Stimulated activated CD4-positive, alpha-beta T cell treated with anti-CD3 and anti-CD28 coated beads, Interleukin-1b, Interleukin-23, amount 100 ng/mL, for 4 hours (primary cell): ENCODE measurements at regions not wholly inside any gene's neighbourhood (a gene's known extent, or its start where the extent isn't known, plus 50 kb on each side); places are given as distances from the start of the nearest gene placed in this dataset.
"Not testable (repeated sequence)": the region's sequence is repeated elsewhere in the genome, so short reads cannot be mapped to it uniquely, and the experiment has no call there.

Source experiments
- DNase-seq, 2 donors: peaks; one replicate each; pipeline ENCODE4 v3.0.0-alpha.2; 2020; ENCODE audit warnings: low read depth in 2 of 2

- DNase-seq = no peak
Measured at GRCh38 chr12:28980436-28980835, 168.6 kb upstream of the FAR2 start.

DNA sequence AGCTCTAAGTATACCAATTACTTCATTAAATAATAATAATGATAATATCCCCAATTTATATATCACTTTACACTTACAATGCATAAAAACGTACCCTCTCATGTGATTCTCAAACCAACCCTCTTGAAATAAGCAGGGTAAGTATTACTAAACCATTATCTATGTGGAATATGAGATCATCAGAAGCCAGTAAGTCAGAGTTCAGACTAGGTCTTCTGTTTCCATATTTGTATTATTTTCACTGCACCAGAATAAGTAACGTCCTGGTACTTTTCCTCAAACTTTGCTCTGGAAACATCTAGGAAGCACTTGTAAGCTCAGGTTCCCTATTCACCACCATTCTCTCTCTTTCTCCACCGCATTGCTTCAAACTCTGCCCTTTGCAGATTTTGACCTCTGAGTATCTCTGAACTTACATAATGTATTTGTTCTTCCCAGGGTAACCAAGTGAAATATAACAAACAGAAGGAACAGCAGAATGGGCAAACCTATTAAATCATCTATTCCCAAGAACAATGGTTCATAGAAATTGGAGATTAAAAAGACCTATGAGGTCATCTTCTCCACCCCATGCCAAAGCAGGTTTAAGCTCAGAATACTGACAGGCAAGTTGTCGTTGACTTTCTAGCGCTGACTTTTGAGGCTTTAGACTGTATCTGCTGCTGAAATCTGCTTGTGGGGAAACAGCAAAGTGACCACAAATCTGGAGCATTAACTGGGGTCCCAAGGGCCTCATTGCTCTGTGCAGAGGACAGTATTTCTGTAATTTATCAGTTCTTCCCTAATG, 161.3 kb upstream of the FAR2 start:
- DNase-seq = no peak

GRCh38 chr12:28988325-28988704, 160.8 kb upstream of the FAR2 start:
- no peak for DNase-seq

DNA sequence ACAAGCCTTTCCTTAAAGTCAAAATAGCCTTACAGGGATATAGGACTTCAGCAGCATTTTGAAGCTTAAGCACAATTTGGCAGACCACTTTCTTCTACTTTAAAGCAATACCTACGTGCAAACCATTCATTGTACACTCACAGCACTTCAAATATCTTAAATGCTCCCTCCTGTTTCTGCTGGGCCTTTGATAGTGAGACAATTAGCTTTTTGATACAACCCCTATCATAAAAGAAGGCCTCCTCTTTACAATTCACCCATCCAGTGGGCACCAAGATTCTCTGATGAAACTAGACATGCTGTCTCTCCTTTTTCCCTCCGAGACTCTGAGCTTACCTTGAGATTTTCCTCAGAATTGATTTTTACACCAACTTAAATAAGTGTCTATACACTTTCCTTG, 157.5 kb upstream of the FAR2 start:
- no peak for DNase-seq

- DNase-seq = no peak
Measured at GRCh38 chr12:28993720-28994119, 155.4 kb upstream of the FAR2 start.

DNA sequence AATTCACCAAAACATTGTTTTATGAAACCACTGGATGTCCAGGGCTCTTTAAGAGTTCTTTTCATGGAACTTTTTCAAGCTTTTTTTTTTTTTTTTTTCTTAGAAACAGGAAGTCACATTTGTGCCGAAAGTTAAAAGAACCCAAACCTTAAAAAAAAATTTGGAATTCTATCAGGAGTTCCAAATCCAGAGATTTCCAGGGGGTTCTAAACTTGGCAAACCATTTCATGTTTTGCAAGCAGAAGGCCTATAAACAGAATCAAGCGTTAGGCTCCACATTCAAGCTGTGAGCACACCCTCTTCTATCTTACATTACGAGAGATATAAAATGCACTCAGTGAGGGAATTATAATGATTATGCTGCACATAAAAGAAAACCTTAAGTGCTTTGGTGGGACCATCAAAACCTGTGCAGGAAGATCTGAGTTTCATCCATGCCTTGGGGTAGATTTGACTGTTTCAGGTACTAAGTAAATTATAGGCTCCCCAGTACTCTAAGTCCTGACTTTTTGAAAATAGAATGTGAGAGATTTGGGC, 154.8 kb upstream of the FAR2 start:
- no peak for DNase-seq

DNA sequence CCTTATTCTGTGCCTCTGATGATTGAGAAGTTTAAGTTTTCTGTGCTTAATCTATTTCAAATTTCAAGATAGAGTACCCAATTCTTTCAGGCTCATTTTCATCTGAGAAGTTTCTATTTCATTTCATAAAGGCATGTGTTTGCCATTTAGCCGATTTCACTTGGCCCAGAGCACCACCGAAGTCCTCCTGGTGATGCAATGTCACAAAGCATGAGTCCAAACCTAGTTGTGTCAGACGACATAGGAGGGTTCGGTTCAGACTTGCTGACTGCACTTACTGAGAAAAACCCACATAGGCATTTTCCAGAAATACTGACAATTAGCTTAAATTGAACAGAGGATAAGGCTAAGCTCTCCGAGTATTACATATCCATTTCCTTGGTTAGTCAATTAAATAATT, 152.4 kb upstream of the FAR2 start:
- DNase-seq = no peak

GRCh38 chr12:28998662-28999120, 150.4 kb upstream of the FAR2 start:
- DNase-seq = no peak

DNA sequence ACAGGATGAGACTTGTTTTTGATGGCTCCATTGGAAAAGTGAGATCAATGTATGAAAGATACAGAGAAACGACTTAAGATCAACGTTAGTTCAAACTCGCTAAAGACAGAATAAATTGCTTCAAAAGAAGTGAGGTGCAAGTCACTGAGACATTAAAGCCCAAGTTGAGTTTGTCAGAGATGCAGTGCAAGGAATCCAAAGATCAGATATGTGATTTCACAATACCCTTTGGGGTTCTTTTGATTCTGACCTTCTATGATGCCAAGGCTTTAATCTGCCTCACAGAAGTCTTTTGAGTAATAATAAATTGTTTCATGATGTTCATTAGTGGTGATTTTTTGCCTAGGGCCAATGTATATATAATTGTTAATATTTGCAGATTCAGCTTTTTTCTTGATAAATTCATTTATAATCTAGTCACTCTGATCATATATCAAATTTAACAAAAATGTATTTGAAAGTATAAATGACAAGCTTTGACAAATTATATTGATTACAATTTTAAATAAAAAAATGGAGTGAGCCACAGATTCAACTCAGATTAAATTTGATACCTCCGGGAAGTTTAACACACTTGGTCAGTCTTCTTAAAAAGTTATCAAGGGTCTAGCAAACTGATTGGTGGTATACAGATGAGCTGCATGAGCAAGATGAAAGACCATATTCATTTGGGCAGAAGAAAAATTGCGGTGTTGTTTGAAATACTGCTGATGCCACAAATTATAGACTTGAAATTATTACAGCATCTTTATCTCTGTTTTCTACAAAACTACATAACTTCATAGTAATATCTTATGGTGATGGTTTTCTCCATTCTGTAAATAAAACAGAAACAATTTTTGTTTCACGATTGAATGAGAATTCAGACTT, 144.8 kb upstream of the FAR2 start:
- no peak for DNase-seq

DNA sequence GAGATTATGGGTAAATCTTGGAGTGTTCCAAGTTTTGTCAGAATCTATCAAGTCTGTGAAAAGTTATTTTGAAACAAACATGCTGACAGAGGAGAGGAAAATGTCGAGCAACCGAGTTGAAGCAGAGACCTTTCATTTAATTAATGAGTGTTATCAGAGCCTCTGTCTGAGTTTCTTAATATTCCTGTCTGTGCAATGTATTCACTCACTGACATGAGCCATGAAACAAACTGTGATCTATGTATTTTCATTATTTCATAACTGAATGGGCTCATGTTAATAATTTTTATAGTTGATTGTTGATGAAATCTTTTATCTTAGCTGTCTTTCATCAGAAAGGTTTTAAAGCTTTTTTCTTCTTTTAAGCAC, 144.2 kb upstream of the FAR2 start:
- no peak for DNase-seq

DNA sequence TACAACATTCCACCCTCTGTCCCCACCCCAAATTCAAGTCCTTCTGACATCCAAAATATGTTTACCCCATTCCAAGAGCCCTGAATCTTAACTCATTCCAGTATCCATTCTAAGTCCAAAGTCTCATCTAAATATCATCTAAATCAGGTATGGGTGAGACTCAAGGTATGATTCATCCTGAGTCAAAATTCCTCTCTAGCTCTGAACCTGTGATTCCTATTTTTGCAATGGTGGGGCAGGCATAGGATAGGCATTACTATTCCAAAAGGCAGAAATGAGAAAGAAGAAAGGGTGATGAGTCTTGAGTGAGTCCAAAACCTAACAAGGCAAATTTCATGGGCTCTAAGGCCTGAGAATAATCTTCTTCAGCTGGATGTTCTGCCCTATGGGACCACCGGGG, 140.3 kb upstream of the FAR2 start:
- no peak for DNase-seq

DNA sequence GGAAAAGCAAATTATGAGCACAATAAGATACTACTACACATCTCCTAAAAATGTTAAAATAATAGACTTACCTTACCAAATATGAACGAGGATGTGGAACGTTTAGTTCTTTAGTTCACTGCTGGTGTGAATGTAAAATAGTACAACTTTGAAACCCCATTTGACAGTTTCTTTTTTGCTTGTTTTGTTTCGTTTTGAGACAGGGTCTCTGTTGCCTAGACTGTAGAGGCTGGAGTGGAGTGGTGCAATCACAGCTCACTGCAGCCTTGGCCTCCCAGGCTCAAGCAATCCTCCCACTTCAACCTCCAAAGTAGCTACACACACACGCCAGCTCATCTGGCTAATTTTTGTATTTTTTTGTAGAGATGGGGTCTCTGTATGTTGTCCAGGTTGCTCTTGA, 136.4 kb upstream of the FAR2 start:
- no peak for DNase-seq

DNA sequence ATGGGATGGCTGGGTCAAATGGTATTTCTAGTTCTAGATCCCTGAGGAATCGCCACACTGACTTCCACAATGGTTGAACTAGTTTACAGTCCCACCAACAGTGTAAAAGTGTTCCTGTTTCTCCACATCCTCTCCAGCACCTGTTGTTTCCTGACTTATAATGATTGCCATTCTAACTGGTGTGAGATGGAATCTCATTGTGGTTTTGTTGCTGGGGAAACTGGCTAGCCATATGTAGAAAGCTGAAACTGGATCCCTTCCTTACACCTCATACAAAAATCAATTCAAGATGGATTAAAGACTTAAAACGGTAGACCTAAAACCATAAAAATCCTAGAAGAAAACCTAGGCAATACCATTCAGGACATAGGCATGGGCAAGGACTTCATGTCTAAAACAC, 131.5 kb upstream of the FAR2 start:
- DNase-seq = not testable (repeated sequence)

DNA sequence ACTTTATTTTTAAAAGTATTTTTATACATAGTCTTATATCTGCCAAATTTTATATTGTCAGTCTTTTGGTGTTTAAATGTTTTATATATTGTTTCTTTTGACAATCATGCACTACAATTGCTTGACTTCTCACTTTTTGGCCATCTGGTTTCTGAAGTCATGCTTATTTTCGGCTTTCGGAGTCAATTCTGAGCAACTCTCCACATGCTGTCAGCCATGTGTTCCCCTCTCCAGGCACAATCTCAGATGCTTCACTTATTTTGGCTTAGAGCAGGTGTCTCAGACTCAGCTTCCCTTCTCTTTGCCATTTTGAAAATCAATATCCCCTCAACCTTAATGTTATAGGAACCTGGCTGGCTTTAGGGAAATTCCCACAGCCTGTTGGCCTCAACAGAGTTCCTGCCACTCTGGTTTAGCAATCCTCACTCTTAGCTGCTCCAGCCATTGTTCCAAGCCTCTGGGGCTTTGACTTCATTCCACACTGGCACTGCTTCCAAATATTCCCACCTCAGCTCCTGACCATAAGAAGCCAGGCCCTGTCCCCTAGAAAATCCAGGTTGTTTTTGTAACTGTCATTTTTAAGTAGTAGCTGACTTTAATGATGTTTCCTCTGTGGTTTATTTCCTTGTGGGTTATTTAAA, 125.5 kb upstream of the FAR2 start:
- DNase-seq = no peak

- no peak for DNase-seq
Measured at GRCh38 chr12:29024117-29024516, 125.0 kb upstream of the FAR2 start.

GRCh38 chr12:29025937-29026336, 123.1 kb upstream of the FAR2 start:
- no peak for DNase-seq

GRCh38 chr12:29026419-29026818, 122.7 kb upstream of the FAR2 start:
- no peak for DNase-seq

DNA sequence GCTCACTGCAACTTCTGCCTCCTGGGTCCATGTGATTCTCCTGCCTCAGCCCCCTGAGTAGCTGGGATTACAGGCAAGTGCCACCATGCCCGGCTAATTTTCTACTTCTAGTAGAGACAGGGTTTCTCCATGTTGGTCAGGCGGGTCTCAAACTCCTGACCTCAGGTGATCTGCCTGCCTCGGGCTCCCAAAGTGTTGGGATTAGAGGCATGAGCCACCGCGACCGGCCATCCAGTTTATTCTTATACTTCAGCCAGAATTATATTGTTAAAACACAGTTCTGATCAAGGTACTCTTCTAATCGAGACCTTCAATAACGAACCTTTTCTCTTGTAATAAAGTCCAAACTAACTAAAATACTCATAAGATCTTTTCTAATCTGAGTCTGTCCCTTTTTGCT, 119.6 kb upstream of the FAR2 start:
- not testable (repeated sequence) for DNase-seq

GRCh38 chr12:29030006-29030405, 119.1 kb upstream of the FAR2 start:
- DNase-seq = no peak

DNA sequence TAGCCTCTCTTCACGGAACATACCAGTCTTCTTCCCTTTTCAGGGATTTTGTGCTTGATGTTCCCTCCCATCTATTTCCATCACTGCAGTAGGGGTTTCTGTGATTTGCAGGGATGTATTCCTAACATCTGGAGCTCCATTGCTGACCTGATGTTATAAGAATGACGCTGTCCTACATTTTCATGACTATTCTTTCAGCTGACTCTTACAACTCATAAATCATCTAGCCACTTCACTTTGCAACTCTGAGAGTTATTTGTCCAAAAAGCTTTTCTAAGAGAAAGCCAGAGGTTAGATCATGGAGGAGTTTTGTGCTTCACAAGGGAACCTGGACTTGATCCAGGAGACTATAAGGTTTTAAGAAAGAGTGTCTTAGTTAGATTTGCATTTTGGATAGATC, 116.6 kb upstream of the FAR2 start:
- DNase-seq = no peak

GRCh38 chr12:29033519-29033918, 115.6 kb upstream of the FAR2 start:
- DNase-seq = no peak

DNA sequence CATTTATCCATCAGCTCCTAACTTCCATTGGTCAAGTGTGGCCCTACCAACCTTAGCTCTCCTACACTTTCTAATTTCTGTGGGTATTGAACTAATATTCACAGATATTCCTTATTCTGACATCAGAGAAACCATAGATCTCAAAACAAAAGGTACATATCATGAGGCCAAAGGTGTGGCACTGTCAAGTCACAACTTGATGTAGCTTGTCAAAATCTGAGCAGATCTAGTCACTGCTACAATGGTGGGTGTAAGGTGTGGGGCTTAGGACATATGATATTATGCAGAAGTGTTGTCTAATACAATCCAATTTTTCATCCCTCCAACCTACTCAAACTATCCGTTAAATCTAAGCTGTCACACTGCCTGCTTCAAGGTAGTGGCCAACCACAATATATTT, 114.0 kb upstream of the FAR2 start:
- no peak for DNase-seq
